A673 (cell line): ENCODE measurements at regions not wholly inside any gene's neighbourhood (a gene's known extent, or its start where the extent isn't known, plus 50 kb on each side); places are given as distances from the start of the nearest gene placed in this dataset.

Experiments
- CTCF ChIP-seq: fragments of 300-800, 200-600 bp; sonication (generic); conservative IDR thresholded peaks from 2 replicates; pipeline ENCODE4 v1.5.1; 2017; ENCODE audit warnings: low read depth, mild to moderate bottlenecking, antibody characterized with exemption, low read length, moderate library complexity, mixed read lengths
- EZH2 ChIP-seq: fragments of 200-600 bp; sonication (generic); IDR thresholded peaks from 2 replicates; pipeline ENCODE4 v1.6.1; 2017; ENCODE audit warnings: borderline replicate concordance, low read depth, mild to moderate bottlenecking, mixed read lengths, antibody characterized with exemption, low read length; ENCODE audit not compliant: poor library complexity, severe bottlenecking

GRCh38 chr5:163596608-163597315, 91.3 kb downstream of the MAT2B start:
- no peak for TF ChIP-seq CTCF
- TF ChIP-seq EZH2: no peak
